IPS-20b (cell line): ENCODE measurements at regions not wholly inside any gene's neighbourhood (a gene's known extent, or its start where the extent isn't known, plus 50 kb on each side); places are given as distances from the start of the nearest gene placed in this dataset.

Experiments used
- H3K27ac ChIP-seq: one replicate; pipeline ENCODE4 v1.5.1; 2013; ENCODE audit warnings: low read length
- H3K27me3 ChIP-seq: 2 replicates; pipeline ENCODE4 v1.6.1; 2013; ENCODE audit warnings: mild to moderate bottlenecking, low read length, inconsistent platforms; ENCODE audit not compliant: insufficient read depth
- H3K36me3 ChIP-seq: 2 replicates; pipeline ENCODE4 v1.6.1; 2013; ENCODE audit warnings: low read depth, mild to moderate bottlenecking, inconsistent platforms, low read length, moderate library complexity; ENCODE audit not compliant: insufficient read depth
- H3K4me1 ChIP-seq: 2 replicates; pipeline ENCODE4 v1.6.1; 2013; ENCODE audit warnings: mild to moderate bottlenecking, control low read depth, inconsistent platforms, low read length, moderate library complexity; ENCODE audit not compliant: insufficient read depth
- H3K4me3 ChIP-seq: 2 replicates; pipeline ENCODE4 v1.5.1; 2013; ENCODE audit warnings: mild to moderate bottlenecking, low read length, inconsistent platforms
- H3K9ac ChIP-seq: 2 replicates; pipeline ENCODE4 v1.6.1; 2013; ENCODE audit warnings: low read depth, mild to moderate bottlenecking, inconsistent platforms, low read length, moderate library complexity
- H3K9me3 ChIP-seq: 2 replicates; pipeline ENCODE4 v1.6.1; 2013; ENCODE audit warnings: mild to moderate bottlenecking, low read depth, low read length, inconsistent platforms; ENCODE audit not compliant: insufficient read depth

DNA sequence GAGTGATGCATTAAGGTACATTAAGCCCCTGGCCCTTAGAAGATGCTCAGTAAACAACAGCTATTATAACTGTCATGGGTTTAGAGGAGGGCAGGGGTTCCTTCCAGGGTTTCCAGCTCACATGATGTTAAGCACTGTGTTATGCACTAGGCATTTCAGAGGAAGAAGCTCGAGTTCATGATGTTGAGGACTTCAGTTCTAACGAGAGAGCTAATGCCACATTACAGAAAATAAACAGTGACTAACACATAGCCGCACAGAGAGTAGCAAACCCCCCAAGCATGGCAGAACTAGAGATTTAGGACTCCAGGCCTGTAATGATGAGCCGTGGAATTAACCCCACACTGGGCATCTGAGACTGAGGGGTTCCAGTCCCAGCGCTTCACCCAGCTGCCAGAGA, 105.2 kb downstream of the UNC5CL start:
- Histone ChIP-seq H3K27ac (no peak overlapping the region), H3K4me1 (no peaks in the 10 kb centered on the region), H3K9me3 (no peaks in the 10 kb centered on the region), H3K4me3 (no peak overlapping the region), H3K27me3 (no peaks in the 10 kb centered on the region), H3K36me3 (no peaks in the 10 kb centered on the region), H3K9ac (no peak overlapping the region)

DNA sequence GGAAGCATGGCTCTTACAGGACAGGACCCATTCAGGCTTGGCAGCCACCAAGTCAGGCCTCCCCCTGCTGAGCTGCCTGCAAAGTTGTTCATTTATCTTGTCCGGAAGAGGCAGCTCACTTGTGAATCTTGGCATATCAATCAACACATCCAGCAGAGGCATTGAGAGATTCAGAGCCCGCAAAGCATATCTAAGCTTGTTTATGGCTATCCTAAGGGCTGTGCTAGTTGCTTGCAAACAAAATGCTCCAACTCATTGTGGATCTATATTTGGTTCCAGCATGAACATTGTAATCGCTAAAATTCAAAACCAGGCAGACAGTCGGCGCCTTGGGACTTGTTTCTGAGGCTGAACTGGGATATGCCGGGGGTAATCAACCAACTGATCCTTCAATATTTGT, 106.1 kb downstream of the UNC5CL start:
- Histone ChIP-seq H3K9me3 (no peaks in the 10 kb centered on the region), H3K4me3 (no peak overlapping the region), H3K27me3 (no peaks in the 10 kb centered on the region), H3K9ac (no peak overlapping the region), H3K36me3 (no peaks in the 10 kb centered on the region), H3K27ac (no peak overlapping the region), H3K4me1 (no peaks in the 10 kb centered on the region)

- Histone ChIP-seq H3K4me3 (no peak overlapping the region), H3K27ac (no peak overlapping the region), H3K9ac (no peak overlapping the region), H3K4me1 (no peaks in the 10 kb centered on the region), H3K36me3 (no peaks in the 10 kb centered on the region), H3K27me3 (no peaks in the 10 kb centered on the region), H3K9me3 (no peaks in the 10 kb centered on the region)
These were observed 106.7 kb downstream of the UNC5CL start for GRCh38 chr6:40932366-40932765.

DNA sequence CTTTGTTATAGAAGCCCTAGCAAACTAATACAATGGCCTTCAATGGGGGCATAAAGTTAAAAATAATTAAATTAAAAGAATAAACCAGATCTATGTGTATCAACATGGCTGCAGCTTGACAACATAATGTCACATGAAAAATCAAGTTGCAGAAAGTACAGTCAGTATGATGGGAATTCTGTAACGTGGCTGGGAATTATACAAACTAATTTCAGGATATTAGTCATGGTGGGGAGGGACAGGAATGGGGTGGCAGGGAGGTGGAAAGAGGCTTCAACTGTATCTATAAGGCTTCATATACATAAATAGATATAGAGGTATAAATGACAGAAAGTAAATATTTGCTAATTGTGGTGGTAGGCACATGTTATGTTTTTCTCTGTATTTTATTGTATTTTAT, 107.1 kb downstream of the UNC5CL start:
- Histone ChIP-seq H3K4me1 (no peaks in the 10 kb centered on the region), H3K4me3 (no peak overlapping the region), H3K9ac (no peak overlapping the region), H3K27me3 (no peaks in the 10 kb centered on the region), H3K9me3 (no peaks in the 10 kb centered on the region), H3K36me3 (no peaks in the 10 kb centered on the region), H3K27ac (no peak overlapping the region)

DNA sequence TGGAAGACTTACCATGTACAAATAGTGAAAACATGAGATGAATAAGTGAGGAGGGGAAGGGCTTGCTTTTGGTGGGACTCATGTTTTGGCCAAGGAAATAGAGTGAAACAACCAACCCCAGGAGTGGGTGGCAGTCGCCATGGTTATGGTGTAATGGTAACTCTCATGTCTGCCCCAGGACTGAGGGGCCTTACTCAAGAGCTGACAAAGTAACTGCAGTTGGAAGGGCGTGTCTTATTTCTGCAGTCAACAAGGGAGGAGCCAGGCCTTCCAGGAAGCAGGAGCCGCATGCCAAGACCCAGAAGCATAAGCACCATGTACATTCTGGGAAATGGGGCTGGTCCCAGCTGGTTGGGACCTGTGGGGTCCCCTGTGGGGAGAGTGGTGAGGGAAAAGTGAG, 108.5 kb downstream of the UNC5CL start:
- H3K9me3 ChIP-seq: no peaks in the 10 kb centered on the region
- H3K36me3 ChIP-seq: no peaks in the 10 kb centered on the region
- H3K27ac ChIP-seq: no peak overlapping the region
- no peak overlapping the region for H3K4me3 ChIP-seq
- no peaks in the 10 kb centered on the region for H3K4me1 ChIP-seq
- H3K9ac ChIP-seq: no peak overlapping the region
- H3K27me3 ChIP-seq: no peaks in the 10 kb centered on the region

DNA sequence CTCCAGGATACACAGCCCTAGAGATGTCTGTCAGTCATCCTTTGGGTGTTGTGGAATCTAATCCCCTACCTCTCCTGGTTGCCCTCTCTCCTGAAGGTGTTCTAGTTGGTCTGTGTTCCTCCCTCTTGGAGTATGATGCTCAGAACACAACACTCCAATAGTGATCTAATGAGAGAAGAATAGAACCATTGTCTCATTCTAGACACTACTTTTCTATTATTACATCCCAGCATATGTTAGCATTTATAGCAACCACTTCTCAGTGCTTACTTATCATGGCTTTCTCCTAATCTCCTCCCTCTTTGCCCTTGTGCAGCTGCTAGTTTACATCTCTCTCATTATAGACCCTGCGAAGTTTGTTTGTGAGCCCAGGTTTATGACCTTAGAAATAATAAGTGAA, 109.0 kb downstream of the UNC5CL start:
- H3K36me3 ChIP-seq: no peaks in the 10 kb centered on the region
- H3K27me3 ChIP-seq: no peaks in the 10 kb centered on the region

DNA sequence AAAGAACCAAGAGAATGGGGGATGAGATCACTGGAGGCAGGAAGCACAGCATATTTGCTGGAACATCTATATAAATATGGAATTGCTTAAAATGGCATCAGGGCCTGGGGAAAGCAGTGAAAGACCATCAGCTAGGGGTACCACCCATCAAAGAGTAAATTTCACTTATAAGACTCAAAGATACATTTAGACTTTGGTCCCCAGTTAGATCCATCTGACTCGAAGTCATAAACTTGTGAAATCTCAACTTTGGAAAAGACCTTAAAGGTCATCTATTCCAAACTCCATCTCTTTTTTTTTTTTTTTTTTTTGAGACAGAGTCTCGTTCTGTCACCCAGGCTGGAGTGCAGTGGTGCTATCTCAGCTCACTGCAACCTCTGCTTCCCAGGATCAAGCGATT, 109.8 kb downstream of the UNC5CL start:
- no peaks in the 10 kb centered on the region for H3K27me3 ChIP-seq
- H3K4me3 ChIP-seq: no peak overlapping the region
- no peak overlapping the region for H3K27ac ChIP-seq
- H3K9ac ChIP-seq: no peak overlapping the region
- H3K4me1 ChIP-seq: no peaks in the 10 kb centered on the region
- H3K36me3 ChIP-seq: no peaks in the 10 kb centered on the region
- H3K9me3 ChIP-seq: no peaks in the 10 kb centered on the region

More for the DNA sequence above, 109.0 kb downstream of the UNC5CL start:
- Histone ChIP-seq H3K27ac (no peak overlapping the region), H3K4me1 (no peaks in the 10 kb centered on the region), H3K9ac (no peak overlapping the region), H3K9me3 (no peaks in the 10 kb centered on the region), H3K4me3 (no peak overlapping the region)

DNA sequence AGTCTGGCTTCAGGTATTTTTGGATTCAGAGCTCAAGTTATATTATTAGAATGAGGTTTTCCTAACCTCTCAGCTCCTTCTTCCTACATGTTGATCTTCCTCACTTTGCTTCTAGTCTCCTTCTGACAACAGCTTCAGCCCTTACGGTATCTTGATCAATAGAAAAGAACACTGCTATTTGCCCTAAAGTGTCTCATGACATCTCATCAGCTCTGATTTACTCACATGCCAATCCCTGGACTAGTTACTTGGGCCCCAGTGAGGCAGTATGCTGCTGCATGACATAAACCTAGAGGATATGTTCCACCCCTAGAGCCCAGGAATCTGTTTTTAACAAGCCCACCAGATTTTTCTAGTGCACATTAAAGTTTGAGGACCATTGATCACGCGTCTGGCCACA, 110.3 kb downstream of the UNC5CL start:
- Histone ChIP-seq H3K27me3 (no peaks in the 10 kb centered on the region), H3K4me1 (no peaks in the 10 kb centered on the region), H3K9me3 (no peaks in the 10 kb centered on the region), H3K9ac (no peak overlapping the region), H3K36me3 (no peaks in the 10 kb centered on the region), H3K4me3 (no peak overlapping the region), H3K27ac (no peak overlapping the region)

- H3K27ac ChIP-seq: no peak overlapping the region
- H3K9me3 ChIP-seq: no peaks in the 10 kb centered on the region
- no peaks in the 10 kb centered on the region for H3K36me3 ChIP-seq
- no peak overlapping the region for H3K9ac ChIP-seq
- no peaks in the 10 kb centered on the region for H3K27me3 ChIP-seq
- no peaks in the 10 kb centered on the region for H3K4me1 ChIP-seq
- no peak overlapping the region for H3K4me3 ChIP-seq
These were observed 110.7 kb downstream of the UNC5CL start for GRCh38 chr6:40928307-40928706.

GRCh38 chr6:40925341-40925740, 113.7 kb downstream of the UNC5CL start:
- H3K27me3 ChIP-seq: peaks cover 3% of the 10 kb centered on the region; the same call in 1 of the 2 replicates
- no peaks in the 10 kb centered on the region for H3K4me1 ChIP-seq
- no peak overlapping the region for H3K27ac ChIP-seq
- H3K9ac ChIP-seq: no peak overlapping the region
- H3K4me3 ChIP-seq: no peak overlapping the region
- no peaks in the 10 kb centered on the region for H3K9me3 ChIP-seq
- H3K36me3 ChIP-seq: no peaks in the 10 kb centered on the region

DNA sequence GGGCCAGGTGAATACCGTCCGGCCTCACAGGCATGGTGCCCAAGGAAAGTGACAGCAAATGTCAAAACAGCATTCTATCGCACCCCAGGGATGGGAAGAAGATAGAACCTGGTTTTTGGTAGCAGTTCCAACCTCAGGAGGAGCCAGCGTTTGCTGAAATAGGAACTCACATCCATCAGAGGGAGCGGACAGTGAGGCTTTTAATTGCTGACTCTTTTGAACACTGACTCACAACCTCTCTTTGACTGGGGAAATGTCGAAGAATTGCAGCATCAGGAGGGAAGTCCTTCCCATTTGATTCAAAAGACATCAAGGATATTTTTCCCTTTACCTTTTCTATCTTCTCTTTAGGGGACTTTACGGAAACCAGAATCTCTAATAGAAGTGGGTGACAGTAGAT, 114.2 kb downstream of the UNC5CL start:
- Histone ChIP-seq H3K36me3 (no peaks in the 10 kb centered on the region), H3K27me3 (peaks cover 8% of the 10 kb centered on the region; the same call in 1 of the 2 replicates), H3K9me3 (no peaks in the 10 kb centered on the region), H3K4me3 (no peak overlapping the region), H3K4me1 (no peaks in the 10 kb centered on the region), H3K9ac (no peak overlapping the region), H3K27ac (no peak overlapping the region)

DNA sequence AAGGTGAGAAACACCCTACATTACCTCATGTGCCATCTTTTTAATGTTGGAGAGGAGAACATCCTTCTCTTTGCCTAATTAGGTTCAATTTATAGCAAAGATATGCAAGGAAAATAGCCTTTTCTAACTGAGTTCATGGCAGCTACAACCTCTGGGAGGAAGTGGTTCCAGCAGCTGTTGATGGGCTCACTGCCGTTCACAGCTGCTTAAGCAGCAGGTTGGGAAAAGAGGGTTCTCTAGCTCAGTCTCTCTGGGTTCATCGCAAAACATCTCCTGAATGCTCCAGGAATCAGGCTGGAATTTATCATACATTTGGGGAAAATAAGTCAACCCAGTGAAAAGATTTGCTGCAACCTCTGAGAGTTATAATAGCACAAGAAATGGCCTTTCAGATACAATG, 115.1 kb downstream of the UNC5CL start:
- Histone ChIP-seq H3K9ac (no peak overlapping the region), H3K4me1 (peaks cover 5% of the 10 kb centered on the region; the same call in 1 of the 2 replicates), H3K27ac (no peak overlapping the region), H3K36me3 (no peaks in the 10 kb centered on the region), H3K27me3 (peaks cover 18% of the 10 kb centered on the region), H3K4me3 (no peak overlapping the region), H3K9me3 (no peaks in the 10 kb centered on the region)

GRCh38 chr6:40923326-40923725, 115.7 kb downstream of the UNC5CL start:
- no peak overlapping the region for H3K9ac ChIP-seq
- H3K4me3 ChIP-seq: no peak overlapping the region

More at GRCh38 chr6:40923326-40923725, 115.7 kb downstream of the UNC5CL start:
- Histone ChIP-seq H3K27me3 (peaks cover 23% of the 10 kb centered on the region), H3K27ac (no peak overlapping the region), H3K36me3 (no peaks in the 10 kb centered on the region), H3K9me3 (no peaks in the 10 kb centered on the region), H3K4me1 (peaks cover 11% of the 10 kb centered on the region; the same call in 1 of the 2 replicates)
